IMR-90 (cell line): ENCODE measurements at regions not wholly inside any gene's neighbourhood (a gene's known extent, or its start where the extent isn't known, plus 50 kb on each side); places are given as distances from the start of the nearest gene placed in this dataset.

Experiments used
- ATAC-seq: fragments of 200-7000 bp; cut with Tn5 transposase; 2 replicates; pipeline ENCODE4 v1.9.1; 2020; ENCODE audit warnings: low read depth, mild to moderate bottlenecking, moderate library complexity
- BruUV-seq: library from RNA; stranded (reverse); fragments of 400-500 nt; replicated peaks from 2 replicates; lab custom pipeline; 2021; lab: Mats Ljungman, UMichigan
- CTCF ChIA-PET: fragments of 300-600 bp; formaldehyde crosslinking; extraction: SDS; loops from one replicate; lab custom pipeline; 2021; ENCODE audit warnings: antibody characterized with exemption; lab: Yijun Ruan, JAX
- POLR2A ChIA-PET: fragments of 300-600 bp; sonication (Branson Sonifier 250); formaldehyde crosslinking; loops from one replicate; lab custom pipeline; 2022; ENCODE audit warnings: antibody characterized with exemption; ENCODE audit not compliant: unreplicated experiment; lab: Charles Lee
- DNase-seq: peaks from one replicate; pipeline ENCODE4 v3.0.0; 2013
- H2AFZ ChIP-seq: replicated peaks from 2 replicates; pipeline ENCODE3; 2013; ENCODE audit warnings: low read length, mild to moderate bottlenecking; ENCODE audit not compliant: poor library complexity
- H2AK5ac ChIP-seq: 2 replicates; pipeline ENCODE4 v1.6.1; 2013; ENCODE audit warnings: low read depth, low read length, inconsistent platforms
- H2AK9ac ChIP-seq: replicated peaks from 2 replicates; pipeline ENCODE3; 2013; ENCODE audit warnings: mild to moderate bottlenecking, low read depth, low read length, moderate library complexity; ENCODE audit not compliant: poor library complexity
- H2BK120ac ChIP-seq: 2 replicates; pipeline ENCODE4 v1.6.1; 2013; ENCODE audit warnings: low read depth, low read length, inconsistent platforms
- H2BK15ac ChIP-seq: 3 replicates; pipeline ENCODE4 v1.6.1; 2013; ENCODE audit warnings: low read depth, low read length, inconsistent platforms
- H2BK20ac ChIP-seq: 2 replicates; pipeline ENCODE4 v1.6.1; 2013; ENCODE audit warnings: low read depth, mild to moderate bottlenecking, inconsistent platforms, low read length, moderate library complexity
- H2BK5ac ChIP-seq: 2 replicates; pipeline ENCODE4 v1.6.1; 2013; ENCODE audit warnings: mild to moderate bottlenecking, low read depth, low read length, inconsistent platforms; ENCODE audit not compliant: poor library complexity, severe bottlenecking
- H3K14ac ChIP-seq: replicated peaks from 2 replicates; pipeline ENCODE4 v1.6.1; 2013; ENCODE audit warnings: low read depth, low read length, inconsistent platforms
- H3K18ac ChIP-seq: 2 replicates; pipeline ENCODE4 v1.6.1; 2013; ENCODE audit warnings: low read depth, low read length, control low read depth
- H3K23ac ChIP-seq: 2 replicates; pipeline ENCODE4 v1.6.1; 2013; ENCODE audit warnings: low read depth, low read length, inconsistent platforms
- H3K27ac ChIP-seq: 2 replicates; pipeline ENCODE4 v1.5.1; 2013; ENCODE audit warnings: mild to moderate bottlenecking, control low read depth, low read length; ENCODE audit not compliant: insufficient read depth
- H3K27me3 ChIP-seq: 2 replicates; pipeline ENCODE4 v1.6.1; 2013; ENCODE audit warnings: low read length; ENCODE audit not compliant: control insufficient read depth, insufficient read depth
- H3K36me3 ChIP-seq: 2 replicates; pipeline ENCODE4 v1.6.1; 2013; ENCODE audit warnings: low read length, mixed read lengths; ENCODE audit not compliant: control insufficient read depth, insufficient read depth
- H3K4ac ChIP-seq: 2 replicates; pipeline ENCODE4 v1.6.1; 2013; ENCODE audit warnings: low read depth, low read length, inconsistent platforms
- H3K4me1 ChIP-seq: 2 replicates; pipeline ENCODE4 v1.6.1; 2013; ENCODE audit warnings: low read length, mixed read lengths; ENCODE audit not compliant: control insufficient read depth, insufficient read depth
- H3K4me2 ChIP-seq: 2 replicates; pipeline ENCODE4 v1.6.1; 2013; ENCODE audit warnings: low read depth, mild to moderate bottlenecking, control low read depth, low read length, moderate library complexity
- H3K4me3 ChIP-seq: 2 replicates; pipeline ENCODE4 v1.5.1; 2013; ENCODE audit warnings: low read depth, mild to moderate bottlenecking, control low read depth, low read length, moderate library complexity; ENCODE audit not compliant: insufficient read depth
- H3K56ac ChIP-seq: 2 replicates; pipeline ENCODE4 v1.6.1; 2013; ENCODE audit warnings: low read length, inconsistent platforms; ENCODE audit not compliant: insufficient read depth; ENCODE audit errors: extremely low read depth
- H3K79me1 ChIP-seq, 2 experiments: 2 replicates each; pipeline ENCODE4 v1.6.1; 2013; ENCODE audit warnings: low read length in 2 of 2, inconsistent platforms in 1 of 2, low read depth in 1 of 2
- H3K9ac ChIP-seq: 2 replicates; pipeline ENCODE4 v1.6.1; 2013; ENCODE audit warnings: low read depth, low read length, control low read depth
- H3K9me1 ChIP-seq: 2 replicates; pipeline ENCODE4 v1.6.1; 2013; ENCODE audit warnings: low read length, inconsistent platforms; ENCODE audit not compliant: insufficient read depth
- H3K9me3 ChIP-seq: 2 replicates; pipeline ENCODE4 v1.6.1; 2013; ENCODE audit warnings: low read length; ENCODE audit not compliant: control insufficient read depth, insufficient read depth
- H4K20me1 ChIP-seq: 2 replicates; pipeline ENCODE4 v1.6.1; 2013; ENCODE audit warnings: low read length, inconsistent platforms; ENCODE audit not compliant: insufficient read depth
- H4K5ac ChIP-seq: 2 replicates; pipeline ENCODE4 v1.6.1; 2013; ENCODE audit warnings: mild to moderate bottlenecking, low read depth, low read length, control low read depth
- H4K8ac ChIP-seq, 2 experiments: 2 replicates each; pipeline ENCODE4 v1.6.1; 2013; ENCODE audit warnings: low read depth in 2 of 2, low read length in 2 of 2, control low read depth in 1 of 2, inconsistent platforms in 1 of 2
- H4K91ac ChIP-seq: 2 replicates; pipeline ENCODE4 v1.6.1; 2013; ENCODE audit warnings: low read depth, low read length, inconsistent platforms; ENCODE audit not compliant: insufficient read depth
- CEBPB ChIP-seq: IDR thresholded peaks from 2 replicates; pipeline ENCODE4 v1.6.1; 2012; ENCODE audit warnings: low read depth, low read length, improper control_type of control experiment
- MXI1 ChIP-seq: IDR thresholded peaks from 2 replicates; pipeline ENCODE4 v1.6.1; 2012; ENCODE audit warnings: low read depth, mild to moderate bottlenecking, low read length, moderate library complexity, borderline replicate concordance
- RAD21 ChIP-seq: IDR thresholded peaks from 2 replicates; pipeline ENCODE4 v1.6.1; 2012; ENCODE audit warnings: low read length, improper control_type of control experiment
- RCOR1 ChIP-seq: IDR thresholded peaks from 2 replicates; pipeline ENCODE4 v1.6.1; 2012; ENCODE audit warnings: mild to moderate bottlenecking, low read length, improper control_type of control experiment; ENCODE audit not compliant: insufficient replicate concordance
- WGBS, 2 experiments: methylation state at CpG; one replicate each; pipeline versions ENCODE4 v1.1.5 to v1.1.7; 2013; ENCODE audit warnings: missing lambda C conversion rate in 2 of 2; ENCODE audit not compliant: insufficient read length in 1 of 2; ENCODE audit errors: extremely low coverage in 2 of 2; 5-methylcytosine and 5-hydroxymethylcytosine counted together
- dilution Hi-C: fragments of 300-500 bp; cut with HindIII; formaldehyde crosslinking; loops from one replicate; pipeline ENCODE4 v1.14.3; 2018; ENCODE audit warnings: low sequenced_read_pairs; ENCODE audit not compliant: unreplicated experiment
- in situ Hi-C: fragments of 300-500 bp; cut with MboI; formaldehyde crosslinking; loops from 3 replicates; pipeline ENCODE4 v1.14.3; 2019; ENCODE audit warnings: low sequenced_read_pairs, inconsistent platforms, mixed read lengths
- intact Hi-C: fragments of 100-400 bp; cut with micrococcal nuclease; formaldehyde crosslinking; loops from 2 replicates; pipeline ENCODE4 v1.10.0; 2022

DNA sequence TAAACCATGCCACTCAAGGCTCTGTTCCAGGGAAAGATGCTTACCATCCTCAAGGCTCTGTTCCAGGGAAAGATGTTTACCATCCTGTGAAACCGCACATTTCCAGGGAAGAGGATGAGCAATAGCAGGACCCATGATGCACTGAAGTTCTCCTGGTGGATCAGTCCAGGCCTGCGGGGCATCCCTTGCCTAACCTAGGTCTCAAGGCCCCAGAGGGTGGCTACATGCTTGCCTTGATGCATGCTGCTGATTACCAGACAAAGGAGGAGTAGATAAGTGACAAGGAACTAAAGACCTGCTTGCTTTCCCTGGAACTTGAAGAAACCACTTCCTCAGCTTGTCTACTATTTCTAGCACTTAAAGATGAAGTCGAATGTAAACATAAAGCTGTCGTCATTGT is 111.0 kb upstream of the LINC00305 start:
- no peak overlapping the region for H2AFZ ChIP-seq
- H4K5ac ChIP-seq = no peak overlapping the region
- no peak overlapping the region for H3K27ac ChIP-seq
- no peak overlapping the region for H2BK120ac ChIP-seq
- no peak overlapping the region for H2BK15ac ChIP-seq
- no peaks in the 10 kb centered on the region for H4K20me1 ChIP-seq
- no peak overlapping the region for H3K14ac ChIP-seq
- no peak overlapping the region for H4K8ac ChIP-seq
- H3K9ac ChIP-seq = no peak overlapping the region
- H3K18ac ChIP-seq = no peak overlapping the region
- in situ Hi-C loops (no loop called here), intact Hi-C loops (no loop called here), dilution Hi-C loops (no loop called here)
- H2BK5ac ChIP-seq = no peak overlapping the region
- no peak overlapping the region for H3K4me2 ChIP-seq
- H3K36me3 ChIP-seq = no peaks in the 10 kb centered on the region
- ChIA-PET CTCF (no interaction called here), POLR2A (no interaction called here)
- H2BK20ac ChIP-seq = no peak overlapping the region
- no peak overlapping the region for H3K23ac ChIP-seq
- no peak overlapping the region for H3K4ac ChIP-seq
- BruUV-seq = no TSS peak
- DNase-seq (no peak), ATAC-seq (no peak)
- no peaks in the 10 kb centered on the region for H3K9me1 ChIP-seq
- no peaks in the 10 kb centered on the region for H3K4me1 ChIP-seq
- H3K4me3 ChIP-seq = no peak overlapping the region
- H2AK9ac ChIP-seq = no peak overlapping the region
- H3K56ac ChIP-seq = no peak overlapping the region
- no peak overlapping the region for H4K91ac ChIP-seq
- no peaks in the 10 kb centered on the region for H3K27me3 ChIP-seq
- 80% methylated on average over 1 of the region's 4 CpGs; no CpG with 5 or more reads in 1 of the 2 experiments for WGBS, 2 experiments
- TF ChIP-seq RAD21 (no peak), RCOR1 (no peak), CEBPB (no peak), MXI1 (no peak)
- H3K9me3 ChIP-seq = peaks cover 11% of the 10 kb centered on the region
- no peak overlapping the region for H2AK5ac ChIP-seq
- no peaks in the 10 kb centered on the region for H3K79me1 ChIP-seq
